CD8-positive, alpha-beta memory T cell (primary cell): ENCODE measurements at regions not wholly inside any gene's neighbourhood (a gene's known extent, or its start where the extent isn't known, plus 50 kb on each side); places are given as distances from the start of the nearest gene placed in this dataset.

Experiments
- CTCF ChIA-PET: fragments of 350-600 bp; sonication (Branson Sonifier 250); formaldehyde crosslinking; loops from one replicate; lab custom pipeline; 2021; ENCODE audit warnings: antibody characterized with exemption; lab: Charles Lee
- POLR2A ChIA-PET: fragments of 350-600 bp; sonication (Branson Sonifier 250); formaldehyde crosslinking; loops from one replicate; lab custom pipeline; 2021; ENCODE audit warnings: antibody characterized with exemption; lab: Charles Lee
- DNase-seq, 5 donors: peaks; one replicate each; pipeline versions ENCODE4 v3.0.0 to v3.0.0-alpha.2; 2020 to 2022; ENCODE audit warnings: mixed read lengths in 1 of 5
- H3K27ac ChIP-seq: one replicate; pipeline ENCODE4 v1.7.0; 2013; ENCODE audit warnings: low read depth, mild to moderate bottlenecking, low read length, moderate library complexity
- H3K27me3 ChIP-seq: 2 replicates; pipeline ENCODE4 v1.7.0; 2013; ENCODE audit warnings: low read length, mild to moderate bottlenecking; ENCODE audit not compliant: insufficient read depth, poor library complexity, severe bottlenecking
- H3K36me3 ChIP-seq: 2 replicates; pipeline ENCODE4 v1.7.0; 2013; ENCODE audit warnings: mild to moderate bottlenecking, low read length, moderate library complexity; ENCODE audit not compliant: insufficient read depth
- H3K4me1 ChIP-seq: 2 replicates; pipeline ENCODE4 v1.7.0; 2013; ENCODE audit warnings: mild to moderate bottlenecking, low read length, moderate library complexity; ENCODE audit not compliant: insufficient read depth
- H3K4me3 ChIP-seq: 2 replicates; pipeline ENCODE4 v1.7.0; 2013; ENCODE audit warnings: mild to moderate bottlenecking, low read length
- H3K9me3 ChIP-seq: 2 replicates; pipeline ENCODE4 v1.7.0; 2013; ENCODE audit warnings: mild to moderate bottlenecking, low read length
- H3K27ac Mint-ChIP-seq, 8 donors: one replicate each; pipeline ENCODE4 v1.8.0; 2020 to 2021; ENCODE audit warnings: mixed read lengths in 8 of 8, mild to moderate bottlenecking in 6 of 8, inconsistent platforms in 3 of 8, moderate library complexity in 3 of 8
- H3K27me3 Mint-ChIP-seq, 2 donors: one replicate each; pipeline ENCODE4 v1.8.0; 2020 to 2021; ENCODE audit warnings: mixed read lengths in 2 of 2, mild to moderate bottlenecking in 1 of 2, moderate library complexity in 1 of 2
- H3K36me3 Mint-ChIP-seq, 3 donors: one replicate each; pipeline ENCODE4 v1.8.0; 2020 to 2021; ENCODE audit warnings: mixed read lengths in 3 of 3, inconsistent platforms in 1 of 3, mild to moderate bottlenecking in 1 of 3
- H3K4me1 Mint-ChIP-seq, 3 donors: one replicate each; pipeline ENCODE4 v1.8.0; 2020 to 2021; ENCODE audit warnings: mixed read lengths in 3 of 3, inconsistent platforms in 1 of 3, mild to moderate bottlenecking in 1 of 3
- H3K4me3 Mint-ChIP-seq, 7 donors: one replicate each; pipeline ENCODE4 v1.8.0; 2020 to 2021; ENCODE audit warnings: mixed read lengths in 7 of 7, mild to moderate bottlenecking in 6 of 7, moderate library complexity in 4 of 7, inconsistent platforms in 2 of 7
- H3K9me3 Mint-ChIP-seq, 5 donors: one replicate each; pipeline ENCODE4 v1.8.0; 2020 to 2022; ENCODE audit warnings: mixed read lengths in 5 of 5, mild to moderate bottlenecking in 3 of 5, moderate library complexity in 2 of 5, inconsistent platforms in 1 of 5

DNA sequence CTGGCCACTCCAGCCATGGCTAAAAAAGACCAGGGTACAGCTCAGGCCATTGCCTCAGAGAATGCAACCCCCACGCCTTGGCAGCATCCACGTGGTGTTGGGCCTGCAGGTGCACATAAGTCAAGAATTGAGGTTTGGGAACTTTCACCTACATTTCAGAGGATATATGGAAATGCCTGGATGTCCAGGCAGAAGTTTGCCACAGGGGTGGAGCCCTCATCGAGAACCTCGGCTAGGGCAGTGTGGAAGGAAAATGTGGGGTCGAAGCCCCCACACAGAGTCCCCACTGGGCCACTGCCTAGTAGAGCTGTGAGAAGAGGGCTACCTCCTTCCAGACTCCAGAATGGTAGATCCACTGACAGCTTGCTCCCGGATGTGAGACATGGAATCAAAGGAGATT is 477.3 kb downstream of the LPIN1 start:
- Mint-ChIP-seq H3K9me3 (peaks cover 15 to 31% (median 26%) of the 10 kb centered on the region in 5 donors), H3K27ac (no peak overlapping the region), H3K36me3 (peaks cover 0 to 31% (median 1%) of the 10 kb centered on the region in 3 donors), H3K4me3 (no peak overlapping the region), H3K27me3 (no peaks in the 10 kb centered on the region), H3K4me1 (peaks cover 5 to 14% (median 6%) of the 10 kb centered on the region in 3 donors)
- ChIA-PET POLR2A (no interaction called here), CTCF (no interaction called here)
- H3K27me3 ChIP-seq: no peaks in the 10 kb centered on the region
- H3K36me3 ChIP-seq: no peaks in the 10 kb centered on the region
- H3K27ac ChIP-seq: no peak overlapping the region
- no peak for DNase-seq
- no peak overlapping the region for H3K4me3 ChIP-seq
- H3K4me1 ChIP-seq: no peaks in the 10 kb centered on the region
- peaks cover 19% of the 10 kb centered on the region for H3K9me3 ChIP-seq

DNA sequence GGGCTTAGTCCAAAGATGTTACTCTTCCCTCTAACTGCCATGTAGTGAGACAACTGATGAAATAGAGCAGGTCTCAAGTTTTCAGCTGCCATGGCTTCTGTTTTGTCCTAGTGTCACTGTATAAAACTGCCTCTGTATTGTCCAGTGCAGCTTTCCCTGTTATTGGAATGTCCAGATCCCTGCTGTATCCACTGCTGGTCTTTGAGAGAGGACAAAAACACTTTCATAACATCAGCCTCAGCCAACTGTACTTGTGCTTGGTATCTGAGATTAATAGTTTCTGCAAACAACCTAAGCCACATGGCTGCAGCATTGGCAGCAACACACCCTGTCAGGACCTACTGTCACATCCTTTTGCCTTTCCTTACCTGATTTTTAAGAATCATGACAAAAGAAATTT is 480.2 kb downstream of the LPIN1 start:
- ChIA-PET POLR2A (no interaction called here), CTCF (no interaction called here)
- H3K27ac Mint-ChIP-seq: no peak overlapping the region
- H3K4me3 Mint-ChIP-seq: no peak overlapping the region
- H3K9me3 Mint-ChIP-seq: peaks cover 15 to 30% (median 26%) of the 10 kb centered on the region in 5 donors
- no peaks in the 10 kb centered on the region for H3K27me3 Mint-ChIP-seq
- H3K36me3 Mint-ChIP-seq: peaks cover 0 to 28% (median 1%) of the 10 kb centered on the region in 3 donors
- Histone ChIP-seq H3K36me3 (no peaks in the 10 kb centered on the region), H3K4me1 (no peaks in the 10 kb centered on the region), H3K27me3 (no peaks in the 10 kb centered on the region), H3K4me3 (no peak overlapping the region), H3K27ac (no peak overlapping the region), H3K9me3 (peaks cover 19% of the 10 kb centered on the region)
- no peaks in the 10 kb centered on the region for H3K4me1 Mint-ChIP-seq
- no peak for DNase-seq

DNA sequence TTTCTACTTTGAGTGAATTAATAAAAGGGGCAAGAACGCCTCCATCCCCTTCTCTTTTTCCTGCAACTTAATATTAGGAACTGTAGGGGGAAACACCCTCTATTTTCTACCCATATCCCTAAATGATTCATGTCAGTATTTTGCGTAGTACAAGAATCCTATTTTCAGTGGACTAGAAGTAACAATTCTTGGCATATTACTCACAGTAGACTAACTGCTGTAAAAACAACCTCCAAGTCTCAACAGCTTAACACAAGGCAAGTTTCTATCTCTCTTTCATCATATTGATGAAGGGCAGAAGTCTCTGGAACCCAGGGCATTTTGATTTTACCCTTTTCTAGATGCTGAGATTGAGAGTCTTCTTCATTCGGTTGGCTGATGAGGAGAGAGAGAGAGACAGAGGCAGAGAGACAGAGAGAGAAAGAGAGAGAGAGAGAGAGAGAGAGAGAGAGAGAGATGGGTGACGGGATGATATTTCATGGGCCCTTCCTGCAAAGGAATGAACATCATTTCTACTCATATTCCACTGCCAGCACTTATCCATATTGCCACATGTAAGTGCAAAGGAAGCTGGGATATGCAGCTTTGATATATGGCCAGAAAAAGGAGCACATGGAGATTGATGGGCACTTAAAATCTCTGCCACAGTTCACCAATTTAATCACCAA is 481.6 kb downstream of the LPIN1 start:
- ChIA-PET CTCF (no interaction called here), POLR2A (no interaction called here)
- peaks cover 11 to 22% (median 20%) of the 10 kb centered on the region in 5 donors for H3K9me3 Mint-ChIP-seq
- no peaks in the 10 kb centered on the region for H3K27me3 Mint-ChIP-seq
- no peaks in the 10 kb centered on the region for H3K4me1 Mint-ChIP-seq
- no peak overlapping the region for H3K4me3 Mint-ChIP-seq
- no peak for DNase-seq
- no peak overlapping the region for H3K27ac Mint-ChIP-seq
- H3K27ac ChIP-seq: no peak overlapping the region
- H3K4me3 ChIP-seq: no peak overlapping the region
- no peaks in the 10 kb centered on the region for H3K27me3 ChIP-seq
- H3K36me3 ChIP-seq: no peaks in the 10 kb centered on the region
- peaks cover 0 to 19% (median 0%) of the 10 kb centered on the region in 3 donors for H3K36me3 Mint-ChIP-seq
- peaks cover 18% of the 10 kb centered on the region for H3K9me3 ChIP-seq
- no peaks in the 10 kb centered on the region for H3K4me1 ChIP-seq

DNA sequence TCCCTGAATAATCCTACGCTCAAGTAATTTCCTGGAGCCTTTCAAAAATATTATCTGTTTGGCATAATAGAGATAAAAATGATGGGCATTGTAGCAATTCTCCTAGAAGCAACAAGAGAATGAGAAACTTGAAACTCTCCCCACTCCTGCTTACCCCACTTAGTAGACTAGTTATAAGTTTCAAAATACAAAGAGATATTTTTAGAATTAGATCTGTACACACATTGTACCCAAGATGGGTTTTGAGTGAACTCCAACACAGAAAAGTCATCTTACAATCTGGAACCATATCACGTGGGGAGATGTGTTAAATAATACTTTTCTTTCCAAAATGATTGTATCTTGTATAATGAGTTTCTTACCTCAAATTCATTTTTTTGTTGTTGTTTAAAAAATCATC is 484.9 kb downstream of the LPIN1 start:
- no peak overlapping the region for H3K4me3 ChIP-seq
- POLR2A ChIA-PET: no interaction called here
- Mint-ChIP-seq H3K9me3 (no peaks in the 10 kb centered on the region), H3K27me3 (no peaks in the 10 kb centered on the region), H3K36me3 (no peaks in the 10 kb centered on the region), H3K4me3 (no peak overlapping the region), H3K27ac (no peak overlapping the region), H3K4me1 (no peaks in the 10 kb centered on the region)
- no peaks in the 10 kb centered on the region for H3K36me3 ChIP-seq
- no peak for DNase-seq
- no peaks in the 10 kb centered on the region for H3K27me3 ChIP-seq
- no peaks in the 10 kb centered on the region for H3K4me1 ChIP-seq
- H3K27ac ChIP-seq: no peak overlapping the region
- no peaks in the 10 kb centered on the region for H3K9me3 ChIP-seq
- CTCF ChIA-PET: no interaction called here

- no peak overlapping the region for H3K27ac ChIP-seq
- H3K9me3 Mint-ChIP-seq: no peaks in the 10 kb centered on the region
These were observed 483.9 kb upstream of the TRIB2 start for GRCh38 chr2:12232876-12233275.

DNA sequence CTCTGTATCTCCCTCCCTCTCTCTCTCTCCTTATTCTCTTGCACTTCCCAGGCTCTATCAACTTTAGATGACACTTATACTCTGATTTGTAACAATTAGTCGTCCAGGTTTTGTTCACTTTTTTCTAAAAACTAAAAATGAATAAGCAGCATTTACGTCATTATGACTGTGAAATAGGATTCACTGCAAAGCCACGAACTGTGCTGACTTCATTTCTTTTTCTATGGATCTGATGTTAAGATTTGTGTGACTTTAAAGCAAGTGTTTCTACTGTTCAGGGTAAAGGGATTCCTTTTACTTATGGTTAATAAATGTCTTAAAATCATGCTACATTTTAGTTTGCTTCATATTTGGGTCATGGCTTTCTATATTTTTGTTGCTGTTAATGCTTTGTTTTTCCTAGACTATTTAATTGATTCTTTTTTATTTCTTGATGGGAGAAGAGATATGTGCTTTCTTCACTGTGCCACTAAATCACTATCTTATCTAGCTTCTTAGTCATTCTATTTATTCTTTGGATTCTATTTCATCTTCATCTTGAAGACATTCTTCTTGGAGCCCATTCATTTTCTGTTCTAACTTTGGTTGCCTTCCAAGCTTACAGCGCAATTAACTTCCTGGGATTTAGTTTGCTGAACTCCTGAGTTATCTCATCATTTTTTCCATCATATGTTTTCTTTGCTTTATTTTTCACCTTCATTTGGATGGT is 480.4 kb upstream of the TRIB2 start:
- DNase-seq: no peak
- Mint-ChIP-seq H3K36me3 (no peaks in the 10 kb centered on the region), H3K27ac (no peak overlapping the region), H3K4me3 (no peak overlapping the region), H3K27me3 (no peaks in the 10 kb centered on the region), H3K4me1 (no peaks in the 10 kb centered on the region), H3K9me3 (no peaks in the 10 kb centered on the region)
- H3K27me3 ChIP-seq: no peaks in the 10 kb centered on the region
- H3K27ac ChIP-seq: no peak overlapping the region
- no peak overlapping the region for H3K4me3 ChIP-seq
- ChIA-PET CTCF (no interaction called here), POLR2A (no interaction called here)
- no peaks in the 10 kb centered on the region for H3K4me1 ChIP-seq
- no peaks in the 10 kb centered on the region for H3K9me3 ChIP-seq
- no peaks in the 10 kb centered on the region for H3K36me3 ChIP-seq

More at GRCh38 chr2:12232876-12233275, 483.9 kb upstream of the TRIB2 start:
- Histone ChIP-seq H3K9me3 (no peaks in the 10 kb centered on the region), H3K4me1 (no peaks in the 10 kb centered on the region), H3K27me3 (no peaks in the 10 kb centered on the region), H3K4me3 (no peak overlapping the region), H3K36me3 (no peaks in the 10 kb centered on the region)
- ChIA-PET CTCF (no interaction called here), POLR2A (no interaction called here)
- H3K36me3 Mint-ChIP-seq: no peaks in the 10 kb centered on the region
- no peak overlapping the region for H3K4me3 Mint-ChIP-seq
- DNase-seq: no peak
- H3K27me3 Mint-ChIP-seq: no peaks in the 10 kb centered on the region
- no peaks in the 10 kb centered on the region for H3K4me1 Mint-ChIP-seq
- no peak overlapping the region for H3K27ac Mint-ChIP-seq

GRCh38 chr2:12240206-12240605 is 476.5 kb upstream of the TRIB2 start:
- CTCF ChIA-PET: no interaction called here
- Mint-ChIP-seq H3K4me1 (no peaks in the 10 kb centered on the region), H3K36me3 (no peaks in the 10 kb centered on the region), H3K27me3 (peaks cover 0 to 1% of the 10 kb centered on the region in 2 donors), H3K27ac (no peak overlapping the region), H3K4me3 (no peak overlapping the region), H3K9me3 (no peaks in the 10 kb centered on the region)
- H3K9me3 ChIP-seq: no peaks in the 10 kb centered on the region
- H3K4me3 ChIP-seq: no peak overlapping the region
- no peaks in the 10 kb centered on the region for H3K4me1 ChIP-seq
- H3K36me3 ChIP-seq: no peaks in the 10 kb centered on the region
- no peaks in the 10 kb centered on the region for H3K27me3 ChIP-seq
- no peak overlapping the region for H3K27ac ChIP-seq
- POLR2A ChIA-PET: no interaction called here
- no peak for DNase-seq

GRCh38 chr2:12243381-12243780 is 473.4 kb upstream of the TRIB2 start:
- H3K27ac ChIP-seq: no peak overlapping the region
- Mint-ChIP-seq H3K9me3 (no peaks in the 10 kb centered on the region), H3K36me3 (peaks cover 0 to 5% (median 0%) of the 10 kb centered on the region in 3 donors), H3K4me3 (no peak overlapping the region), H3K27ac (no peak overlapping the region), H3K4me1 (no peaks in the 10 kb centered on the region), H3K27me3 (peaks cover 3 to 4% of the 10 kb centered on the region in 2 donors)
- no peaks in the 10 kb centered on the region for H3K27me3 ChIP-seq
- no peaks in the 10 kb centered on the region for H3K4me1 ChIP-seq
- no peak overlapping the region for H3K4me3 ChIP-seq
- no peak for DNase-seq
- no peaks in the 10 kb centered on the region for H3K36me3 ChIP-seq
- CTCF ChIA-PET: no interaction called here
- POLR2A ChIA-PET: no interaction called here
- no peaks in the 10 kb centered on the region for H3K9me3 ChIP-seq
